Tongue (tissue), 1 donor: ENCODE measurements at regions not wholly inside any gene's neighbourhood (a gene's known extent, or its start where the extent isn't known, plus 50 kb on each side); places are given as distances from the start of the nearest gene placed in this dataset.

Source experiments
- DNase-seq: peaks from one replicate; pipeline ENCODE4 v3.0.0-alpha.2; 2015

GRCh38 chr12:60874091-60874490 lies 1278.3 kb downstream of the SLC16A7 start:
- DNase-seq = no peak

GRCh38 chr12:60920841-60921495 lies 1325.1 kb downstream of the SLC16A7 start:
- DNase-seq = peak; percentile 0

GRCh38 chr12:60921541-60921940 lies 1325.7 kb downstream of the SLC16A7 start:
- no peak for DNase-seq

- no peak for DNase-seq
Measured at GRCh38 chr12:60926256-60926655, 1330.4 kb downstream of the SLC16A7 start.

- no peak for DNase-seq
Measured at GRCh38 chr12:60930151-60930550, 1330.1 kb upstream of the USP15 start.

- no peak for DNase-seq
Measured at GRCh38 chr12:60935981-60936761, 1324.0 kb upstream of the USP15 start.

DNA sequence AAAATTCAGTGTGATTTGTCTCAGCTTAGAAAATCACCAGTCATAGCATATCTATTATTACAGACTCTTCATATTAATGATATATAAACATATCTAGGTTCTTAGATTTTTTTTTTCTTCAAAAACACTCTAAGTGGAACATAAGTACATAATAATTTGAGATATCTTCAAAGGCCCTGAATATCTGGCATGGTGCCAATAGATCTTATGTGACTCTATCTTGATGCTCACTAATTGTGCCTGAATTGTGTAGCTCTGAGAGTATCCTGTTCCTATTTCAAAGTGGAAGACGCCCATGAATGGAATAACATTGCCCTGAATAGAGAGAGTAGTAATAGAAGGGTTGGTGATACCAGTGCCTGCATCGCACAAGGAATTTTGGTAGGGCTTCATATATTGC lies 1312.7 kb upstream of the USP15 start:
- DNase-seq = no peak

GRCh38 chr12:60967128-60967527 lies 1293.1 kb upstream of the USP15 start:
- DNase-seq = no peak

DNA sequence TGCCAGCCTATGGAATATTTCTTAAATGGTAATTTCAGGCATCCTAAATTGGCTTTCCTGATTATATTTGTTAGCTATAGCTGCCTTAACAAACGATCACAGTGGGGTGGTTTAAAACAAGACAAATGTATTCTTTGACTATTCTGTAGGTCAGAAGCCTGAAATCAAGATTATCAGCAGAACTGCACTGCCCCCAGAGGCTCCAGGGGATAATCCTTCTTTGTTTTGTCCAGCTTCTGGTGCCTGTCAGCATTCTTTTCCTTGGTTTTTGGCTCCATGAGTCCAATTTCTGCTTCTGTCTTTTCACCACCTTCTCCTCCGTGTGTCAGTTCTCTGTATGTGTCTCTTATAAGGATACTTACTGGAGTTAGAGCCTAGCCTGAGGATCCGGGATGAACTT lies 1282.2 kb upstream of the USP15 start:
- no peak for DNase-seq

DNA sequence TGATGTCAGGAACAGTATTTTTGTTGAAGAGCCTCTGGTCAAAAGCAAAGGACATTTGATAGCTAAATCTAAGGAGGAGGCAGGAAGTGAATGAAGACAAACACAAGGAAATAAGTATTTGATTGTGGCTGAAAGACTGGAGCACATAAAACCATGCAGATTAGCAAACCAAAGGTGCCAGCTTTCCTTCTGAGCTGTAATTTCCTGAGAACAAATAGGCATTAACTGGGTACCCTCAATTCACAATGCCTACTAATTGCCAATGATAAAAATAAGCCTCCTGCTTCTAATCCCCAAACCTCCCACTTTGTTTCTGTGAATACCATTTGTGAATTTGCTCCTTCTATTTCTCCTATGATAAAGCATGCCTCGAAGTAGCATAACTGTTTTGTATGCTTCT lies 1279.6 kb upstream of the USP15 start:
- no peak for DNase-seq

DNA sequence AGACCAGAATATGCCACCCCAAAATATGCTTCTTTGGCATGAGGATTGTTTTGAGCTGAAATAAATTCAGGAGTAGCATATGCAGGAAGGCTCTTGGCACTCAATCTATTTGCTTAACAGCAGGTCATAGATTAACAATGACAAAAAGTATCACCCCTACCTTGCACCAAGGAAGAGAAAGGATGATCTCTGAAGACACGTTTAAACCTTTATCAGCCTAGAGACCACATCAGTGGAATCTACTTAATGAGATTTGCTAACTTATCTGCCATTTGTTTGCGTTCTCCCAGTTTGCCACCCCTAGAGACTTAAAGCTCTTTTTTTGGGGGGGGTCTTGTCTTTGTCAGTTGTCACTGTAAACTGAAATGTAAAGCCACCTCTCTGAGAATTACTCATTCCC lies 1278.7 kb upstream of the USP15 start:
- DNase-seq = no peak

- DNase-seq = no peak
Measured at GRCh38 chr12:60992087-60992486, 1268.1 kb upstream of the USP15 start.

GRCh38 chr12:60995256-60995825 lies 1264.9 kb upstream of the USP15 start:
- DNase-seq = no peak

DNA sequence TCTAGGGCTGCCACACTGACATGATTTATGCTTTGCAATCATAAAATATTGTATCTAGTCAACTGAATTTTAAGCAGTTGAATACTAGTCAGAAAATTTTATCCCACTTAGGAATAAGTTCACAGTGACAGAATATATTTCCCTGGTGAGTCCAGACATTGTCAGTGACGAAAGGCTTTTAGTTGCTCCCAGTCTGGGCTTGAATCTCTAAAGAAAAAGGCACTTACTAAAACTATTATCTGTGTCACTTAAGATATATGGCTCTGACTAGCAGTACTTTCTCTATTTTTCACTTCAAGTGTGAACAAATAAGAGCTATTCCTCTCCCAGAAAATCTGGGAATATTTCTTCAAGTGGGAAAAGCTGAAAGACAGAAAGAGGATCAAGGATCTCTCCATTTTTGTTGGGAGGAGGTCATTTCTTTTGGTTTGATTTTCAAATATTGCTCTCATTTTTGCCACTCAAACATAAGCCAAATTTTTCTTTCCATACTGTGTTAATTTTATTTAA lies 1262.3 kb upstream of the USP15 start:
- no peak for DNase-seq

- DNase-seq = no peak
Measured at GRCh38 chr12:61009192-61009591, 1251.0 kb upstream of the USP15 start.

DNA sequence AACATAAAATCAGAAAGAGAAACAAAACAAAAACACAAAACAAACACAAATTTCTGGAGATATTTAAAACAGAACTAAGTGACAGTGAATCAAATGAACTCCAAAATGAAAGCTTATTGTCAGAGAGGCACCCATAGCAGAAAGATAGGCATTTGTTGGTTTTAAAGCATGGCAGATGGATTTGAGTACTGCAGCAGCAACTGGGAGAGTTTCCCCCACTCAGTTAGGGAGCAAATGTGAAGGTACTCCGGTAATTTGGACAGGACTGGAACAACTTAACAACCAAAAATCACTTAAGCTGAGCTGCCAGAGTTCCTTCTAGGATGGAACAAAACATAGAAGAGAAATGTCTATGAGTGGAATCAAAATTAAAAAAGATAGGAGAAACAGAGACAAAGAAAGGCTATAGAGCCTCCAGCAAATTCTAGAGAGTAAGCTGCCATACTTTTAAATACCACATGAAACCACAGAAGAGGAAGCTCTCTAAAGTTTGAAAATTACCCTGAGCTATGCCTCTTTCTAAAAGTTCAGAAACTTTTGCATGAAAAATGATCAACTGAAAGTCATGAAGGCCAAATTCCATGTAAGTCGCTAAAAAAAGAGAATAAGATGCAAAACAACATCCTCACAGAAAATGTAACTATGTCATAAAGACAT lies 1248.3 kb upstream of the USP15 start:
- DNase-seq = no peak

GRCh38 chr12:61018571-61018970 lies 1241.6 kb upstream of the USP15 start:
- no peak for DNase-seq

DNA sequence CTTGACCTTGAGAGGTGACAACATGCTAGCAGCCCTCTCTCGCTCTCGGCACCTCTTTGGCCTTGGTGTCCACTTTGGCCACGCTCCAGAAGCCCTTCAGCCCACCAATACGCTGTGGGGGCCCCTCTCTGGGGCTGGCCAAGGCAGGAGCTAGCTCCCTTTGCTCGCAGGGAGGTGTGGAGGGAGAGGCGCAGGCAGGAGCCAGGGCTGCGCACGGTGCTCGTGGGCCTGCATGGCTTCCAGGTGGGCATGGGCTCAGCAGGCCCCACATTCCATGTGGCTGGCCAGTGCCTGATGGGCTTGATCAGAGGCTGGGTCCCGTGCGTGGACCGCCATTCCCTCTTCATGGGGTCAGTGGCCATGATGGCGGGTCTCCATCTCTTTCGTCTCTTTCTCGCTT lies 1237.0 kb upstream of the USP15 start:
- DNase-seq = no peak

DNA sequence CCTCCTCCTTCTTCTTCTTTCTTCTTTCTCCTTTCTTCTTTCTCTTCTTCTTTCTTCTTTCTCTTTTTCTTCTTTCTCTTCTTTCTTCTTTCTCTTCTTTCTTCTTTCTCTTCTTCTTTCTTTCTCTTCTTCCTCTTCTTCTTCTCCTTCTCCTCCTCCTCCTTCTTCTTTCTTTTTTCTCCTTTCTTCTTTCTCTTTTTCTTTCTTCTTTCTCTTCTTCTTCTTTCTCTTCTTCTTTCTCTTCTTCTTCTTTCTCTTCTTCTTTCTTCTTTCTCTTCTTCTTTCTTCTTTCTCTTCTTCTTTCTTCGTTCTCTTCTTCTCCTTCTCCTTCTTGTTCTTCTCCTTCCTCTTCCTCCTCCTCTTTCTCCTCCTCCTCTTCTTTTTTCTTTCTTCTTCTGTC lies 1230.7 kb upstream of the USP15 start:
- no peak for DNase-seq

GRCh38 chr12:61037792-61038191 lies 1222.4 kb upstream of the USP15 start:
- no peak for DNase-seq

GRCh38 chr12:61043838-61044237 lies 1216.4 kb upstream of the USP15 start:
- DNase-seq = no peak

GRCh38 chr12:61044766-61045165 lies 1215.4 kb upstream of the USP15 start:
- no peak for DNase-seq
